GM21528 (cell line): ENCODE measurements at regions not wholly inside any gene's neighbourhood (a gene's known extent, or its start where the extent isn't known, plus 50 kb on each side); places are given as distances from the start of the nearest gene placed in this dataset.

Source experiments
- ATAC-seq: cut with Tn5 transposase; IDR thresholded peaks from one replicate; pipeline ENCODE4 v1.9.1; 2021; ENCODE audit warnings: mild to moderate bottlenecking, moderate library complexity; ENCODE audit not compliant: unreplicated experiment, low FRiP score

DNA sequence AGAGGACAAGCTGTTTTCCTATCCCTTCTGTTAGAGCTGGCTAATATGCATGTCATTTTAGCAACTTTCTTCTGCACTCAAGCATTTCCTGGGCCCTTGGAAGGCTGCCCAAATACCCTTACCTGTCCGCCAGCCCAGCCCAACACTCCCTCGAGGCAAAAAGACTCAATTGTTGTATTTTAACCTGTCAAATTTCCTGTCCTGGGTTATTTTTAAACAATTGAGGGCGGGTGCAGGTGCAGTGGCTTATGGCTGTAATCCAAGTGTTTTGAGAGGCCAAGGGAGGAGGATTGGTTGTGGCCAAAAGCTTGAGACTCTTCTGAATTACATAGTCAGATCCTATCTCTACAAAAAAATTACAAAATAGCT is 125.0 kb upstream of the ARHGAP28 start:
- ATAC-seq, result no peak

DNA sequence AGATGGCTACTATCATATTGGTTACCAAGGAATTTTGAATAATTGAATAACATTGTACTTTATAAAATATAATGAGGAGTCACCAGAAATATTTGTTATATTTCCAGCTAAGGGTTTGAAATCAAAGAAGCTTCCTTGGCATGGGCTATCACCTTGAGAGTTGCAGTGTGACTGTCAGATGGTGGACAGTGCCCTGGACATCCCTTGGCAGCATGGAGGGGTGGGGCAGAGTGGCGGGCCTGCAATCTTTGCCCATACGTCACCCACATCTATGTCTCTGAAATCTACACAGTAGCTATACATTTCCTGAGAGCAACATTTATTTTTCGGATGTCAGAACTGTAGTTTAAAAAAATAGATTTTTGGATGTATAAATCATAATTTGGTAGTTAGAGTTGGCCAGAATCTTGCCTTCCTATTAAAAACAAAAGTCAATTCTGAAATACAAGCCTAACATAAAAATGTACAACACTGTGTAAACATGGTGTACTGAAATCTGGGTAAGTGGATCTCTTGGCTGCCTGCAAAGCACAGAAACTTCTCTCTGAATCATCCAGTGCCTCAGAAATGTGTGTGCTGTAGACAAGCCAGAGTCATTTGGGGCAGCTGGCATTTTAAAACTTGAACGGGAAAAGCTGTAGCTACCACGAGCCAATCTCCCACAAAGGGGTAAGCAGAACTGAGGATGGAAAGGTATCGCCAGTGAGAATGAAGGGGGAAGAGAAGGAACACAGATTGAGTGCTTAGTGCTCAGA is 124.2 kb upstream of the ARHGAP28 start:
- no peak for ATAC-seq

DNA sequence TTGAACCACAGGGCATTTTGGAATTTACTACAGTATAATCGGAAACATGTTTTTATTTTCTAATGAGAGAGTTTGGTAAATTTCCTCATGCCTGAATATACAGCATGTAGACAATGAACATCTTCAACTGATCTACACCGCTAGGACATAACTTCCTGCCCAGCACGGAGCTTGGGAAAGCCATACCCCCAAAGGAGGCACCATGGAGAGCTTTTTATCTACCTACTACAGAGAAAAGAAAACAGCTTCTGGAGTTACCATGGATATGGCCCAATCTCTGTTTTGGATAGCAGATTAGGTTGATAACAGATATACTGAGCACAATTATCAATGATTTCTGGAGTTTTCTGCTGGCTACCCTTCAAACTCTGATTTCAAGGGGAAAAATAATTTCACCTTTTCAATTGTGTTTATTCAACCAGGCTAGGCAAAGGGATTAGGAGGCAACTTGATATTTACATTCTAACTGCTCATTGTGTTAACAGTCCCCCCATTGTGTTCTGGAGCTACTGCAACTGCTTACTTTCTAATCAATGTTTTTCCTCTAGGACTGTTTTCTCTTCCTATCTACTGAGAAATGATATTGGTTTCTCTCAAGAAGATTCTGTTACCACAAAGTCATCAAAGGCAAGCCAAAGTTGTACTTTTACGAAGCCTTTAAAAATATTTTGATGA is 123.0 kb upstream of the ARHGAP28 start:
- ATAC-seq, result no peak

DNA sequence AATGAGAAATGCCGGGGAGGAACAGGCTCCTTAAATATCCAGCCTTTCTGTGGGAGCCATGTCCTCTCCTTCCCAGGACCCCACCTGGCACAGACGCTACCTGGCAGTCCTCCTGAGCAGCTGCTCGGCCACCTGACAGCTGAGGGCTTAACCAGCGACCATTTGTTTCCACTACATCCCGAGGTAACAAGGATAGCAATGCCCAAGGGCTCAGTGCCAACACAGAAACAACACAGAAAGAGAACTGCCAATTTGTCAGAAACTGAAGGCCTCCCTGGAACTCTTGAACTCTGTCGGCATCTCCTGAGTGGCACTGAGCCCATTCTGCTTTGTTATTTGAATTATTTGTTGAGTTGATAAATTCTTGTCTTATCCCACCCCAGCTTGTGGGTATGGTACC is 122.2 kb upstream of the ARHGAP28 start:
- no peak for ATAC-seq

DNA sequence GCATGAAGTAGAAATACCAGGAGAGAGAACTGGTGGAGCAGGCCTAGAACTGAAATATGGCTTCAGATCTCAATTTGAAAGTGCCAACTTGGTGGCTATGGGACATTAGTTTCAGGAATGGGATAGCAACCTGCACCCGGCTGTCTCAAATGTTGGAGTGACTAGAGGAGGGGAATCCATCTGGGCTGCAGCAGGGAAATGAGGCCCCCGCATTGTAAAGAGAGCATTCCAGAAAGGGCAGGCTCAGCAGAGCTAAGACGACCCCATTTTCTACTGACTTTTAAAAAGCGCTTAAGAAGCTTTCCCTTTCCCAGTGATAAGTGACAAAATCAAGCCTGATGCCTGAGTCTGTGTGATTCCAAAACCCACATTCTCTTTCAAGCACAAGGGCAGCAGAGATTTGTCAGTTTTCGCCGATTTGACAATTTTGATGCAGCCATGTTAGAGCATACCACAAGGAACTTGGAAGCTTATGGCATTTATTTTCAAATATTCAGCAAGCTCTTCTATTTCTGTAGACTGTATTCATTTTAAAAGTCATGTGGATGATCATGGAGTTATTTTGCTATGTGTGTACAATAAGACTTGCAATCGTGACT is 119.8 kb upstream of the ARHGAP28 start:
- no peak for ATAC-seq

DNA sequence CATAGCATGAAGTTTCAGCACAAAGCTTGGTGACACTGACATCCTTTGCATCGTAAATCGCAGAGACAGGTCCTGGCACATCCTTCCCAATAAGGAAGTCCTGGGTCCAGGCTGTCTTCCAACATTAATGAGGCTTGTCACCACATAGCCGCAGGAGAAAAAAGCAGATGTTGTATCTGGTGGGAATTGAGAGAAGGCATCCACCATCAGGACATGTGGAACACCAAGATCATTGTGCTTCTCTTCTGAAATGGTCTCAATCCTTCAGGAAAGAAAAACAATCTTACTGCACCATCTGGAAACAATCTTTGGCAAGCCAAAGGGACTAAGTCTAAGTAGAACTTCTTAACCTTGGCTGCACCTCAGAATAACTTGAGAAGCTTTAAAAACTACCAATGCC is 119.0 kb upstream of the ARHGAP28 start:
- ATAC-seq, result no peak

DNA sequence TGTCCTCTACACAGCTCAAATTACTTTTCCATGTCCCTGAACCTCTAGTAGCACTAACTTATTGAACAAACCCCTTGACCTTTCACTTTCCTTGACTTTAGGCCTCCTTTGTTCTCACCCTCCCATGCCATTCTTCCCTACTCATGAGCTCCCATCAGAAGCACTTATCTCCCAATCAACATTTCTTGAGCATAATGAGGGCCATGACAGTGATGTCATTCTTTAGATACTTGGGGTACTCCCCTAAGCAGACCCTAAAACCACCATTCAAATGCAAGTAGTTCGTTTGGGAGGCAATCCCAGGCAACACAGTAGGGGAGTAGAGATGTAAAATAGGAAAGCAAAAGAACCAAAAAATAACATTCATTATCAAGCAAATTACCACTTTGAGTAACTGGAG is 115.9 kb upstream of the ARHGAP28 start:
- no peak for ATAC-seq

DNA sequence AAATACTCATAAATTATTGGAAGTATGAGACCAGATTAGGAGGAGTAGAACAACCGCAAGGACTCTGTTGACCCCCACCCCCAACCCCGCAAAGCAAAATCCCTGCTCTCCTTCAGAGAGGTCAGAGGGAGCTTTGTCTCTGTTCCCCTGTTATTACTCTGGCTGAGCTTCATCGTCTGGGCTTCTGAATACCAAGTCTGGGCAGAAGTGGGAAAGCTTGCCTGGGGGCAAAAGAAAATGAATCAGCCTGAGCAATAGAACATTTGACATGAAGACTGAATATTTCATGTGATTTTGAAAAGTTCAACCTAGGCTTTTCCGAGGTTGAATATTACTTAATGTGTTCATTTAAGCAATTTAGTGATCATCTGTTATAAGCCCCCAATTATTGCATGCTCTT is 114.6 kb upstream of the ARHGAP28 start:
- no peak for ATAC-seq

DNA sequence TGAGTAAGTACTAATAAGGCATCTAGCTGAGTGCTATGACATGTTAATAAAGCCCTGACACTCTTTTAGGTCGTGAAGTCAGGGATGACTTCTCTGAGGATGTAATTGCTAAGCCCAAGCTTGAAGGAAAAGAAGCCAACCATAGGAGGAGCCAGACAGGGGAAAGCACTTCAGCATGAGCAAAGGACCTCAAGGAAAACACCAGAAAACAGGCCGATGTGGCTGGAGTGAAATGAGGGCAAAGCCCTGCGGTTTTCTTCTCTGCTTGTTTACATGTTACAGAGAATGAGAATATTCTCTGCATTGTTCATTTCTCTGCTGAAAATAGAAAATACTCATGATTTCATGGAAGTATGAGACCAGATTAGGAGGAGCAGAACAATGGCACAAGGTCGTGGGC is 112.5 kb upstream of the ARHGAP28 start:
- ATAC-seq, result no peak

DNA sequence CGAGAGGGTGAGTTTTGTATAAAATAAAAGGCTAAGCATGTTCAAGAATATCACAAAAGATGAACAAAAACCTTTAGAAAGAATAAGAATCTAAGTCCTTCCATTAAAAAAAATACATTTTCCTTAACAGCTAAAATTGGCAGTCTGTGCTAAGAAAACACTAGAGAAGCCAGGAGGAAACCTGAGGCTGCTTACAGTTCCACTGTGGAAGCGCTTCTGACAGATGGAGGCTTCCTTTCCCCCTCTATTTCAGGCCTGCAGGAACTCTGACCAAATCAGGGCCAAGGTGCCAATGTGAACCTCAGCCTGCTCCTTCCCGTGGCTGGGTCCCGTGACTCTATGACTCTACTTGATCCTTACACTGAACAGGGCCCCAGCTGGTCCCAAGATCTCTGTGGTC is 108.1 kb upstream of the ARHGAP28 start:
- ATAC-seq, result no peak

DNA sequence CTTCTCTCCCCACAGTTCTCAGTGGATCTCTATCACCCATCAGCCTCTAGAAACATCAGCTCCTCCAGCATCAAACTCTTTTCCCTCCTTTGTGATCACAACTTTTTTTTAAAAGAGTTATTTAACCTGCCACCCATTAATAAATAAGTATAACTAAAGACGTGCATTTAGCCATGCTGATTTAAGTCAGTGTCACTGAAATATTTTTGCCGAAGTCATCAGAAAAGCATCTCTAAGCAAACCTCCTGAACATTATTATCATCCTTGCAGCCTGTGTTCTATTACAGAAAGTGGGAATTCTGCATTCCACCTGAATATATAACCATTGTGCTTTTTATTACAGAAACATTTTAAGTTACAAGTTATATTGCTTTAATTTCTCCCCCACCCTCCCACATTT is 106.2 kb upstream of the ARHGAP28 start:
- ATAC-seq, result no peak

DNA sequence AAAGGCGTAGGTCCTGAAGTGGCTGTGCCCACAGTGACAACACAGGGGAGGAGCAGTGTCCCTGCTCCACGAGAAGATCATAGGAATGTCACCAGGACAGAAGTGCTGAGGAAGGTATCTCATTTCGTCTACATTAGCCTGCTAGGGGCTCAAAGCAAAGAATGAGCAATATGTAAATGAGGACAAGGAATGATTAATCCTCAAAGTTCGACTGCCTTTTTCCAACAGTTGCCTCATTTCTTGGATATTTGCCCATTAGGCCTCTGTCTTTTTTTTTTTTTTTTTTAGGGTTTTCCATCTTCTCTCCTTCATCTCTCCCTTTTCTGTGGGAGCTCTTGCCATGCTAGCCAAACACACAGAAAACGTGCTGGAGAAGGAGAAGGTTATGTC is 105.2 kb upstream of the ARHGAP28 start:
- no peak for ATAC-seq

DNA sequence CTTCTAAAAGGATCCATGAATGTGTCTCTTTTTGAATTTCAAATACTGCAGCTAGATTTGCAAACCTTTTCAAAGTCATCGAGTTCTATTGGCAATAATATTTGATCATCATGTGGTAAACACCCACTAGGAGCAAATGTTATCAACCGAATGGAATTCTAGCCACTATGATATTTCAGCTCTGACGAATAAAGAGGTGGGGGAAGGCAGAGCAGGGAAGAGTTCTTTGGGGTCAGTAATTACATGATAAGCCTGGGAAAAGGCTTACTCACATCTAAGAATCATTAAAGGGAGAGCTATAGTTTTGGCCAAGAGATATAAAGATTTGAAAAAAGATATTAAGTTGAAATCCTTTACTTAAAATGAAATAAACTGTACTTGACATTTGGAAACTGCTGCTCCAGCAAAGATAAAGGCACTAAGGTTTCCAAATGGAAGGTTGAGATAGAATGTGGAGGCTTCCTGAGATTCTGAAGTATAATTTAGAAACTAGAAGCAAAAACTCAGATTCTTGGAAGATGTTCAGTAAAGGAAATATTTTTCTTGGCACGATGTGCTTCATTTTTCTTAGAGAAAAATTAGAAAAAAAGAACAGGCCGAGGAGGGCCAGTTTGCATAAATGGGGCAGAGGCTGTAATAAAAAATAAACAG is 104.7 kb upstream of the ARHGAP28 start:
- ATAC-seq, result no peak

DNA sequence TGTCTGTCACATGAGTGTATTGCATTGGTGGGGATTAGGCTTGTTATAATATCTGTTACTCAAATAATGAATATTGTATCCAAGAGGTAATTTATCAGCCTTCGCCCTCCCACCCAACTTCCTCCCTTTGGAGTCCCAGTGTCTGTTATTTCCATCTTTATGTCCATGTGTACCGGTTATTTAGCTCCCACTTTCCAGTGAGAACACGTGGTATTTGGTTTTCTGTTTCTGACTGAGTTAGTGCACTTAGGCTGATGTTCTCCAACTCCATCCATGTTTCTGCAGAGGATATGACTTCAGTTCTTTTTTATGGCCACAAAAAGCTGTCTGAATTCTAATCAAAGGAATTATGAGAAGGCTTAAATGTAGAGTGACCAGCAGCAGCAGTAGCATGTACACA is 104.0 kb upstream of the ARHGAP28 start:
- ATAC-seq, result no peak

DNA sequence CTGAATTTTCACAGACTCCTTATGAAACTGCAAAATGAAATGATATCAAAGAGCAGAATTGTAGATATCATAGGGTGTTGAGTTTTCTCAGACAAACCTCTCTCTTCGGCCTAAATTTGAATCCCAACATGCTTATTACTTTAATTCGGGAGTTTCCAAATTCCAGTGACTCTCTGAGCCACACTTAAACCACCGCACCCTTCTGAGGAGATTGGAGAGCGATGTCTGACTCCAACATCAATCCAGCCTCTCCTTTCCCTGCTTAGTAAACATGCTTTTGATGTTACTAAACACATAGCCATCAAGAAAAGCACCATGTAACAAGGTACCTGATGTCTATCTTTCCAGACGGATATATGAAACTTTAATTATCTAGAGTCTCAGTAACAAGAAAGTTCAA is 103.1 kb upstream of the ARHGAP28 start:
- ATAC-seq, result no peak

DNA sequence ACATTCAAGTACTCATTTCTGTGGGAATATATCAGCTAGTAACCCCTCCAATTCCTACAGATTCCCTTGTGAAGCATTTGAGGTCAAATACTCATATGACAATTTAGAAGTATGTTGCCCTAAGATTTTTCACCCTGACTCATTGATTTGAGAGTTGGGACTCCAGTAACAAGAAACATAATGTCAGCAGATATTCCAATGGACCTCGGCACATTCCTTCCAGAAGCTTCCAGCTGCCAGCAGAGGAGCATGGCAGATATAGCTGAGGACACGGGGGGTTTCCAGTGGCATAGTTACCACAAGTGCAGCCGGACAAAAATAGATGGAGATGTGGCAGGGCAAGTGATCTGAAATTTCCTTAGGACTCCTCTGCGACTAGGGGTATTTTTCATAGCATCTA is 101.9 kb upstream of the ARHGAP28 start:
- no peak for ATAC-seq

DNA sequence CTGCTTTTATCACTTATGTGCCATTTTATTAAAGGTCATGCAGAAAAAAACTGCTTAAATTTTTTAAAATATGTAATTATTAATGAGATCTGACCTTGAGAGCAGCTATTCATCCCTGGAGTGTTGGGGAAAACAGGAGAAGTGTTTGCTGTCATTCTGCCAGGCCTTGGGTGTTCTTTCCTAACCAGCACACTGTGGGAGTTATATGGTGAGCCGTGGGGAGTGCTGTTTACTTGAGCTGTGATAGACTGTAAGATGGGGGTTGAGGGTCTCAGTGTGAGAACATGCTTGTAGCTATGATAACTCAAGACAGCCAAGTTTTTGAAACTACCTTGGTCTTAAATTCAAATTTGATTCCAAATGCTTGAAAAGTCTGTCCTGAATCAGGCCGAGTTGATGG is 101.3 kb upstream of the ARHGAP28 start:
- no peak for ATAC-seq

DNA sequence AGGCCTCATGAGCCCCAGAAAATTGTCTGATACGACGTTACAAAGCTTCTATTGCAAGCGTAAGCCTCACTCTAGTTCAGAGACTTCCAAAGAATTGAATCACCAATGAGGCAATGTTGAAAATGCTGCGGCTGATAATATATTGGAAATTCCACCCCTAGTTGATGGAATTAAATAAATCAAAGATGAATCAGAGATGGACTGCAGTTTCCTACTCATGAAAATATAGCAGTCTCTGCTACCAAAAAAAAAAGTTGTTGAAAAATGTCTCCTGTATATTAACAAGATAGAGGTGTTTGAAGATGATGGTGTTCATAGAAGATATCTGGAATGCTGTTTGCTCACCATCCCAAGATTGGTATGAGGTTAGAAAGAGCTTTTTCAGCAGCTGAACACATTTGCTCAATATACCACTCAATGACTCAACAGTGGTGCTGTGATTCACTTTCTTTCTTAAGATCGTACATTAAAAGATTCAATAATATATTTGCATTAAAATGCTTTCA is 99.8 kb upstream of the ARHGAP28 start:
- no peak for ATAC-seq

DNA sequence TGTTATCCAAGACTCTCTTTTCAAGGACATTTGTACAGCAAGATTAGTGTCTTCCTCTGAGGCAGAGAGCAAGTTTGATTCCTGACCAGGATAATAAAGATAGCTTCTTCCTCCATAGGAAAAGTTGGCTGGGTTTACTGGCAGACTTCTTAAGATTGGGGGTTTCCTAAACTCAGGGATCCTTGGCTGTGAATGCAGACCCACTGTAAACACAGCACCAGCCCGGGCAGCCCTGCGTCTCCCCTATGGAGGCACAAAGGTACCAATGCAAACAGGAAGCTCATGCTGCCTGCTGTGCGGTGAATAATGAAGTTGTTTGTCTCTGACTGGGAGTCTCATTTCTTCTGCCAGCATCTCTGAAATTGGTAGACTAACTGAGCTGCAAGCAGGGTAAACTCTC is 96.2 kb upstream of the ARHGAP28 start:
- ATAC-seq, result no peak

DNA sequence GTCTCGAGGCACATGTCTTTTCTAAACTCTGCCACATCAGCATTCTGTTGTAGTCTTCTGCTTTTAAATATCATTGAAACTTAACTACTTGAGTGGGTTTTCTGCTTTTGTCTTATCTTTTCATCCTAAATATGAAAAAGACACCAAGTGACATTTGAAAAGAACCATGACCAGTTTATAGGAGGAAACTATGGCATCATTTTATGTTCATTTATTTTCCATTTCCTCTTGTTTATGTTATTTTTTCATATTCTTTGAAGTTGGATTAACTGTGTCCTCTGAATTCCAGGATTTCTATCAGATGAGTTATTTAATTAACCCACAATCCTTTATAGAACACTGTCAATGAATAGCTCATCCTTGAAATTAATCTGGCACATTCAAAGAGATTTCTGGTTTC is 93.4 kb upstream of the ARHGAP28 start:
- ATAC-seq, result no peak

DNA sequence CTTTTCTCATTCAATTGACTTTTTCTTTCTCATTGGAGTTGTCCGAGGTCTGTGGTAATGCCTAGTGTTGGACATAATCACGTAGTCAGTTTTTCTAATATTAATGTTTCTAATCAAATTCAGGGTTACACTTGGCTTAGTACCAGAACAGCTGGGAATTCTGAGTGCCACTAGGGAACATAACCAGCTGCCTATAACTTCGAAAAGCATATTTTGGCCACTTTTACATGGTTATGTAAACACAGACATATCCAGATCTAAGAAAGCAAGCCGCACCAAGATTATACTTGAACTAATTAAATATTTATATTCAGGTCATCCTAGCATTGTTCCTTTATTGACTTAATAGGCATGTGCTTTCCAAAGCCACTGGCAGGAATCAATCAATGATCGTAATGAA is 91.1 kb upstream of the ARHGAP28 start:
- ATAC-seq, result no peak
